ENCODE measurements at regions not wholly inside any gene's neighbourhood (a gene's known extent, or its start where the extent isn't known, plus 50 kb on each side); places are given as distances from the start of the nearest gene placed in this dataset.
"Not testable (repeated sequence)": the region's sequence is repeated elsewhere in the genome, so short reads cannot be mapped to it uniquely, and the experiment has no call there.

DNA sequence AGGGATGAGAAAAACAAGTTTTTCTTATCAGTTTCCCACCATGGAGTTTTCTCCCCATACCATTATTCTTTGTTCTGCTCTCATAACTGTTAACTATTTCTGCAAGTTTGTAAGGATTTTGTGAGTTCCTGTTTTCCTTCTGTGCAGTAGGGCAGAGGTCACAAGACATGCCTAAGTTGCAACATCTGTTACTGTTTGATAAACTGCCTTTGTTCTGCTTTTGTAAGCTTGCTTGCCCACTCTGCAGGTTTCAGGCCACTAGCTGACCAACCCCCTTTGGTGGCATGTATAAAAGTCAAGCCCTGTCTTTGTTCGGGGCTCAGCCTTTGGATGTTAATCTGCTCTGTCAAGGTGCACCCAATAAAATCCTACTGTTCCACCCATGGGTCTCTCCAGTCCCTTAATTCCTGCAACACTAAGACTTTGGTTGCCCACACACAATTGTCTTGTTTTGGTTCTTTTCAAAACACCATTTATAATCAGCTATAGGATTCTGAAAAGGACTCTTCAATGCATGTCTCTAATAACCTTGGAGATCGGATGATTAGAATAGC lies 545.4 kb downstream of the CDH9 start:
- H3K36me3 Mint-ChIP-seq (ENCODE audit: low read depth, unreplicated experiment): no peaks in the 10 kb centered on the region
- H3K27ac Mint-ChIP-seq (ENCODE audit: unreplicated experiment): no peak overlapping the region
- H3K9me3 Mint-ChIP-seq (ENCODE audit: unreplicated experiment): no peaks in the 10 kb centered on the region
- H3K27me3 Mint-ChIP-seq (ENCODE audit: unreplicated experiment): no peaks in the 10 kb centered on the region
- no peak overlapping the region for H3K4me3 Mint-ChIP-seq (ENCODE audit: unreplicated experiment)
- no peaks in the 10 kb centered on the region for H3K4me1 Mint-ChIP-seq (ENCODE audit: unreplicated experiment)
- no peak for DNase-seq (ENCODE audit: low spot score)
- TF ChIP-seq, protein P1, sequence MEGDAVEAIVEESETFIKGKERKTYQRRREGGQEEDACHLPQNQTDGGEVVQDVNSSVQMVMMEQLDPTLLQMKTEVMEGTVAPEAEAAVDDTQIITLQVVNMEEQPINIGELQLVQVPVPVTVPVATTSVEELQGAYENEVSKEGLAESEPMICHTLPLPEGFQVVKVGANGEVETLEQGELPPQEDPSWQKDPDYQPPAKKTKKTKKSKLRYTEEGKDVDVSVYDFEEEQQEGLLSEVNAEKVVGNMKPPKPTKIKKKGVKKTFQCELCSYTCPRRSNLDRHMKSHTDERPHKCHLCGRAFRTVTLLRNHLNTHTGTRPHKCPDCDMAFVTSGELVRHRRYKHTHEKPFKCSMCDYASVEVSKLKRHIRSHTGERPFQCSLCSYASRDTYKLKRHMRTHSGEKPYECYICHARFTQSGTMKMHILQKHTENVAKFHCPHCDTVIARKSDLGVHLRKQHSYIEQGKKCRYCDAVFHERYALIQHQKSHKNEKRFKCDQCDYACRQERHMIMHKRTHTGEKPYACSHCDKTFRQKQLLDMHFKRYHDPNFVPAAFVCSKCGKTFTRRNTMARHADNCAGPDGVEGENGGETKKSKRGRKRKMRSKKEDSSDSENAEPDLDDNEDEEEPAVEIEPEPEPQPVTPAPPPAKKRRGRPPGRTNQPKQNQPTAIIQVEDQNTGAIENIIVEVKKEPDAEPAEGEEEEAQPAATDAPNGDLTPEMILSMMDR (IDR thresholded peaks at IDR 0.05; ENCODE audit: unreplicated experiment): no peak

DNA sequence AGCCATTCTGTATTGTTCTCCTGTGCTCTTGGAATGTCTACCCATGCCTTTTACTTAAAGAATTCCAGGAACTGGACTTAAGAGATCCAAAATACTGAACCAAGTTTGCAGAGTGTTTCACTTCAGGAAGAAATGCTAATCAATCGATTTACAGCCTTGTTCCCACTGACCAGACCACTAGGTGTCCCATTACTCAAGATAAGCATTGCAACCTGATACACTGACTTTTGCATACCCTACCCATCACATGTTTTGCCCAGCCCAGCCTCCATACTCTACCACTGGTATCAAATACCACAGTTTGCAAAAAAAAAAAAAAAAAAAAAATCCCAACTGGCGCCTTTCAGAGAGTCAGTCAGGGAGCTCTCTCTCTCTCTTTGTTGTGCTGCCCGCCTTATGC lies 550.8 kb downstream of the CDH9 start:
- no peak for DNase-seq (ENCODE audit: low spot score)
- Mint-ChIP-seq H3K27me3 (ENCODE audit: unreplicated experiment) (no peaks in the 10 kb centered on the region), H3K27ac (ENCODE audit: unreplicated experiment) (no peak overlapping the region), H3K4me1 (ENCODE audit: unreplicated experiment) (no peaks in the 10 kb centered on the region), H3K36me3 (ENCODE audit: low read depth, unreplicated experiment) (no peaks in the 10 kb centered on the region), H3K4me3 (ENCODE audit: unreplicated experiment) (no peak overlapping the region), H3K9me3 (ENCODE audit: unreplicated experiment) (no peaks in the 10 kb centered on the region)
- TF ChIP-seq, protein P1 (IDR thresholded peaks at IDR 0.05; ENCODE audit: unreplicated experiment): no peak

DNA sequence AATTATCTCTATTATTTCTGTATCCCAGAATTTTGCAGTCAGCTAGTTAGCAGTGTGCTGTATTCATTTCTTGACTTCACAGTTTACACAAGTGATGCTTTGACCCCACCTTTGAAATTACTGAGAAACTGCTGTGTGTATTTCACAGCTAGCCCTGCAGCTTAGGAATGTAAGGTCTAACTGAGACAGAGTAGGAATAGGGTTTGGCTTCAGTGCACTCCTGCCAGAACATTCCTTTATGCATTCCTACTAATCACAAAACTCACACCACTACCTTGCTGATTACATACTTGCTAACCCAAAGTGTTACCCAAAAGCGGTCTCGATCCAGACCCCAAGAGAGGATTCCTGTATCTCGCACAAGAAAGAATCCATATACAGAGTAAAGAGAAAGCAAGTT lies 551.8 kb downstream of the CDH9 start:
- no peaks in the 10 kb centered on the region for H3K27me3 Mint-ChIP-seq (ENCODE audit: unreplicated experiment)
- H3K9me3 Mint-ChIP-seq (ENCODE audit: unreplicated experiment): no peaks in the 10 kb centered on the region
- no peaks in the 10 kb centered on the region for H3K36me3 Mint-ChIP-seq (ENCODE audit: low read depth, unreplicated experiment)
- H3K27ac Mint-ChIP-seq (ENCODE audit: unreplicated experiment): no peak overlapping the region
- H3K4me1 Mint-ChIP-seq (ENCODE audit: unreplicated experiment): no peaks in the 10 kb centered on the region
- TF ChIP-seq, protein P1 (IDR thresholded peaks at IDR 0.05; ENCODE audit: unreplicated experiment): no peak
- no peak for DNase-seq (ENCODE audit: low spot score)
- H3K4me3 Mint-ChIP-seq (ENCODE audit: unreplicated experiment): no peak overlapping the region

DNA sequence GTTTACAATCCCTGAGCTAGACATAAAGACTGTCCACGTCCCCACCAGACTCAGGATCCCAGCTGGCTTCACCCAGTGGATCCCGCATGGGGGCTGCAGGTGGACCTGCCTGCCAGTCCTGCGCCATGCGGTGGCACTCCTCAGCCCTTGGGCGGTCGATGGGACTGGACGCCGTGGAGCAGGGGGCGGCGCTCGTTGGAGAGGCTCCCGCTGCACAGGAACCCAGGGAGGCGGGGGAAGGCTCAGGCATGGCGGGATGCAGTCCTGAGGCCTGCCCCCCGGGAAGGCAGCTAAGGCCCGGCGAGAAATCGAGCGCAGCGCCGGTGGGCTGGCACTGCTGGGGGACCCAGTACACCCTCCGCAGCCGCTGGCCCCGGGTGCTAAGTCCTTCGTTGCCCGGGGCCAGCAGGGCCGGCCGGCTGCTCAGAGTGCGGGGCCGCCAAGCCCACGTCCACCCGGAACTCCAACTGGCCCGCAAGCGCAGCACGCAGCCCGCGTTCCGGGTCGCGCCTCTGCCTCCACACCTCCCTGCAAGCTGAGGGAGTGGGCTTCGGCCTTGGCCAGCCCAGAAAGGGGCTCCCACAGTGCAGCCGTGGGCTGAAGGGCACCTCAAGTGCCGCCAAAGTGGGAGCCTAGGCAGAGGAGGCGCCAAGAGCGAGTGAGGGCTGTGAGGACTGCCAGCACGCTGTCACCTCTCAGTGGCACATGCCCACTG lies 553.1 kb downstream of the CDH9 start:
- H3K9me3 Mint-ChIP-seq (ENCODE audit: unreplicated experiment); H3K27ac Mint-ChIP-seq (ENCODE audit: unreplicated experiment); H3K4me3 Mint-ChIP-seq (ENCODE audit: unreplicated experiment); H3K27me3 Mint-ChIP-seq (ENCODE audit: unreplicated experiment); H3K4me1 Mint-ChIP-seq (ENCODE audit: unreplicated experiment); H3K36me3 Mint-ChIP-seq (ENCODE audit: low read depth, unreplicated experiment); DNase-seq (ENCODE audit: low spot score): not testable (repeated sequence)

DNA sequence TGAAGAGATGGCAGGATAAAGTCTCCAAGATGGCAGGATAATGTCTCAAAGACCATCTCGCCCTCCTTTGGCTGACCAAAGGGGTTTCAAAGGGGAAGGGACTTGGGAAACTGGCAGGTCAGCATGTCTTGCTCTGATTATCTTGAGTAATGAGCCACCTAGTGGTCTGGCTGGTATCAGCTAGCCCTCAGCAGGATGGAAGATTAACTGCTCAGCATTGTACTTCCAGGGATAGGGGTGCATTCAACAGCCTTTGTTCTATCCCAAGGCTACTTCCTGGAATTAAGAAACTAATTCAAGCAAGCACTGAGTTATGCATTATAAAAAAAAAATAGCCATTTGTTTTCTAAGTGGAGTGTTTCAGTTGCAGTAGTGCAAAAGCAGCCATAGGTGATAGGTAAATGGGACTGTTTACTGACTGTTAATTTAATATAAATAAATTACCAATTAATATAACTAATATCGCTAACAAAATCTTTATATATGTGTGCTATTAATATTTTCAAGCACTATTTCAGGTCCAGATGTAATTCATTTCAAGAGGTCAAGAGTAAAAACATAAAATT lies 555.5 kb downstream of the CDH9 start:
- H3K4me1 Mint-ChIP-seq (ENCODE audit: unreplicated experiment): no peaks in the 10 kb centered on the region
- H3K27me3 Mint-ChIP-seq (ENCODE audit: unreplicated experiment): peaks cover 2% of the 10 kb centered on the region
- DNase-seq (ENCODE audit: low spot score): peak; percentile 52
- no peaks in the 10 kb centered on the region for H3K9me3 Mint-ChIP-seq (ENCODE audit: unreplicated experiment)
- H3K27ac Mint-ChIP-seq (ENCODE audit: unreplicated experiment): no peak overlapping the region
- no peak overlapping the region for H3K4me3 Mint-ChIP-seq (ENCODE audit: unreplicated experiment)
- no peaks in the 10 kb centered on the region for H3K36me3 Mint-ChIP-seq (ENCODE audit: low read depth, unreplicated experiment)
- TF ChIP-seq, protein P1 (IDR thresholded peaks at IDR 0.05; ENCODE audit: unreplicated experiment): peak; percentile 64

All from endothelial cell (in vitro differentiated cells).